Smooth muscle cell (in vitro differentiated cells): ENCODE measurements at regions not wholly inside any gene's neighbourhood (a gene's known extent, or its start where the extent isn't known, plus 50 kb on each side); places are given as distances from the start of the nearest gene placed in this dataset.

ENCODE experiments used
- DNase-seq: peaks from one replicate; lab custom pipeline; 2025; ENCODE audit not compliant: unreplicated experiment; lab: John Stamatoyannopoulos, UW
- H2AFZ ChIP-seq: fragments of 200-600 bp; sonication (generic); 2 replicates; pipeline ENCODE4 v1.6.0; 2016; ENCODE audit warnings: antibody characterized with exemption, low read depth, mild to moderate bottlenecking
- H3F3A ChIP-seq: fragments of 200-600 bp; sonication (generic); 2 replicates; pipeline ENCODE4 v1.6.0; 2017; ENCODE audit warnings: antibody characterized with exemption, low read depth
- H3K27ac ChIP-seq: fragments of 200-600 bp; sonication (generic); 2 replicates; pipeline ENCODE4 v1.5.1; 2016; ENCODE audit warnings: low read depth, mild to moderate bottlenecking
- H3K27me3 ChIP-seq: fragments of 200-600 bp; sonication (generic); 2 replicates; pipeline ENCODE4 v1.6.1; 2016; ENCODE audit warnings: low read depth, mild to moderate bottlenecking
- H3K36me3 ChIP-seq: fragments of 200-600 bp; sonication (generic); 2 replicates; pipeline ENCODE4 v1.5.1; 2016; ENCODE audit warnings: low read depth
- H3K4me1 ChIP-seq: fragments of 200-600 bp; sonication (generic); 2 replicates; pipeline ENCODE4 v1.5.1; 2016; ENCODE audit warnings: low read depth
- H3K4me2 ChIP-seq: fragments of 200-600 bp; sonication (generic); 2 replicates; pipeline ENCODE4 v1.6.0; 2016; ENCODE audit warnings: mild to moderate bottlenecking
- H3K4me3 ChIP-seq: fragments of 200-600 bp; sonication (generic); 2 replicates; pipeline ENCODE4 v1.5.1; 2016; ENCODE audit warnings: mild to moderate bottlenecking
- H3K79me2 ChIP-seq: fragments of 200-600 bp; sonication (generic); 2 replicates; pipeline ENCODE4 v1.6.0; 2016; ENCODE audit warnings: low read depth, mild to moderate bottlenecking
- H3K9ac ChIP-seq: fragments of 200-600 bp; sonication (generic); 2 replicates; pipeline ENCODE4 v1.6.0; 2016; ENCODE audit warnings: low read depth
- H3K9me3 ChIP-seq: fragments of 200-600 bp; sonication (generic); replicated peaks from 2 replicates; pipeline ENCODE4 v1.5.1; 2016; ENCODE audit warnings: low read depth
- H4K20me1 ChIP-seq: fragments of 200-600 bp; sonication (generic); 2 replicates; pipeline ENCODE4 v1.6.0; 2016; ENCODE audit warnings: low read depth
- WGBS: methylation state at CpG from one replicate; pipeline ENCODE4 v1.1.7; 2016; ENCODE audit warnings: low lambda C conversion rate; 5-methylcytosine and 5-hydroxymethylcytosine counted together
- TF ChIP-seq, protein P1 (sequence below): fragments of 200-600 bp; sonication (generic); IDR thresholded peaks from 2 replicates; pipeline ENCODE4 v1.5.1; 2017; ENCODE audit warnings: borderline replicate concordance, mild to moderate bottlenecking, antibody characterized with exemption; ENCODE audit not compliant: insufficient read depth, poor library complexity, severe bottlenecking

DNA sequence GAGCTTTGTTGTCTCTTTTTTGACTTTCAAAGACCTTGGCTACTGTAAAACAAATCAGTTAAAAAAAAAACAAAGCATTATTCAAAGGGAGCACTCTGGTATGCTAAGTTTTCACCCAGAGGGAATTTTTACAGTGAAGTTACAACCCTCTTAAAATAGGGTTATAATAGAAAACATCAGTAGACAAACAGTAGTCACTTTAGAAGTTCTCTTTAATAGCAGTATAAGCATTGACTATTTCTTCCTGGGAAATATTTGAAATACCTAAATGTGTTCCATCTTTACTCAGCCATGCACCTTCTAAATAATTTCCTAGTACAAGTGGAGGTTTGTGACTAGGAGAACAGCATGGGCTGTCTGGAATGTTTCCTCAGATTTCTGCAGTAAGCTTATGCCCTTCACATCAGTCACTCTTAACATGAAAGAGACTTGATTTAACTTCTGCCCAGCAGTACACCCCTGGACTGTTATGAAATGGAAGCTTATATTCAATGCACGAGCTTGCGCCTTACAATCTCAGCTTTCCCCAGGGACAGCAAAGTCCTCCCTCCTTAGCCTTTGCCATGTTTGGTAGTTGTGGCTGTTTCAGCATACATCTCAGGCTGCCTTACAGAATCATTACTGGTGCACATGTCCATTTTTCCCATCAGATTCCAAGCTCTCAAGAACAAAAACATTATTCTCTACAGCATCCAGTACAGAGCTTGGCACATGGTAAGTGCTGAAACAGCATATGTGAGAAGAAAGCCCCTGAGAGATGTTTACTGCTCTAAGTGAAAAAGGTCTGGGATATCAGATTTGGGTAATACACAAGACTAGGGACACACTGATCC is 191.5 kb downstream of the ZNF608 start:
- 85% methylated on average over 2 of the region's 2 CpGs for WGBS

GRCh38 chr5:124553911-124554310 is 192.5 kb downstream of the ZNF608 start:
- Histone ChIP-seq H3K4me2 (no peak overlapping the region), H3K4me3 (no peak overlapping the region), H3K27ac (no peak overlapping the region), H3K36me3 (no peaks in the 10 kb centered on the region), H4K20me1 (no peaks in the 10 kb centered on the region), H3K9me3 (no peaks in the 10 kb centered on the region), H3K27me3 (no peaks in the 10 kb centered on the region), H3K79me2 (no peaks in the 10 kb centered on the region), H3K4me1 (no peaks in the 10 kb centered on the region), H2AFZ (no peak overlapping the region), H3K9ac (no peak overlapping the region), H3F3A (peaks cover 5% of the 10 kb centered on the region)
- WGBS = 86% methylated on average over 2 of the region's 2 CpGs
- TF ChIP-seq, protein P1, sequence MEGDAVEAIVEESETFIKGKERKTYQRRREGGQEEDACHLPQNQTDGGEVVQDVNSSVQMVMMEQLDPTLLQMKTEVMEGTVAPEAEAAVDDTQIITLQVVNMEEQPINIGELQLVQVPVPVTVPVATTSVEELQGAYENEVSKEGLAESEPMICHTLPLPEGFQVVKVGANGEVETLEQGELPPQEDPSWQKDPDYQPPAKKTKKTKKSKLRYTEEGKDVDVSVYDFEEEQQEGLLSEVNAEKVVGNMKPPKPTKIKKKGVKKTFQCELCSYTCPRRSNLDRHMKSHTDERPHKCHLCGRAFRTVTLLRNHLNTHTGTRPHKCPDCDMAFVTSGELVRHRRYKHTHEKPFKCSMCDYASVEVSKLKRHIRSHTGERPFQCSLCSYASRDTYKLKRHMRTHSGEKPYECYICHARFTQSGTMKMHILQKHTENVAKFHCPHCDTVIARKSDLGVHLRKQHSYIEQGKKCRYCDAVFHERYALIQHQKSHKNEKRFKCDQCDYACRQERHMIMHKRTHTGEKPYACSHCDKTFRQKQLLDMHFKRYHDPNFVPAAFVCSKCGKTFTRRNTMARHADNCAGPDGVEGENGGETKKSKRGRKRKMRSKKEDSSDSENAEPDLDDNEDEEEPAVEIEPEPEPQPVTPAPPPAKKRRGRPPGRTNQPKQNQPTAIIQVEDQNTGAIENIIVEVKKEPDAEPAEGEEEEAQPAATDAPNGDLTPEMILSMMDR = no peak
- no peak for DNase-seq

More for the DNA sequence above, 191.5 kb downstream of the ZNF608 start:
- H3K4me3 ChIP-seq = no peak overlapping the region
- H4K20me1 ChIP-seq = no peaks in the 10 kb centered on the region
- no peaks in the 10 kb centered on the region for H3K36me3 ChIP-seq
- H2AFZ ChIP-seq = no peak overlapping the region
- no peak overlapping the region for H3K27ac ChIP-seq
- DNase-seq = no peak
- TF ChIP-seq, protein P1 = no peak
- no peaks in the 10 kb centered on the region for H3K79me2 ChIP-seq
- H3K4me2 ChIP-seq = no peak overlapping the region
- no peaks in the 10 kb centered on the region for H3K4me1 ChIP-seq
- H3K9me3 ChIP-seq = no peaks in the 10 kb centered on the region
- no peaks in the 10 kb centered on the region for H3K27me3 ChIP-seq
- H3K9ac ChIP-seq = no peak overlapping the region
- peaks cover 5% of the 10 kb centered on the region for H3F3A ChIP-seq

- no peak overlapping the region for H3K4me3 ChIP-seq
- no peak for DNase-seq
- peaks cover 5% of the 10 kb centered on the region for H3F3A ChIP-seq
- H3K36me3 ChIP-seq = no peaks in the 10 kb centered on the region
- no peaks in the 10 kb centered on the region for H3K27me3 ChIP-seq
- H3K9me3 ChIP-seq = no peaks in the 10 kb centered on the region
- H3K4me2 ChIP-seq = no peak overlapping the region
- TF ChIP-seq, protein P1 = no peak
- H2AFZ ChIP-seq = no peak overlapping the region
- no peak overlapping the region for H3K9ac ChIP-seq
- no peaks in the 10 kb centered on the region for H3K79me2 ChIP-seq
- 37% methylated on average over 4 of the region's 4 CpGs for whole genome bisulfite sequencing
- H3K27ac ChIP-seq = peak overlapping the region; percentile 2
- no peaks in the 10 kb centered on the region for H4K20me1 ChIP-seq
- no peaks in the 10 kb centered on the region for H3K4me1 ChIP-seq
These were observed 193.9 kb downstream of the ZNF608 start for GRCh38 chr5:124552526-124552925.

DNA sequence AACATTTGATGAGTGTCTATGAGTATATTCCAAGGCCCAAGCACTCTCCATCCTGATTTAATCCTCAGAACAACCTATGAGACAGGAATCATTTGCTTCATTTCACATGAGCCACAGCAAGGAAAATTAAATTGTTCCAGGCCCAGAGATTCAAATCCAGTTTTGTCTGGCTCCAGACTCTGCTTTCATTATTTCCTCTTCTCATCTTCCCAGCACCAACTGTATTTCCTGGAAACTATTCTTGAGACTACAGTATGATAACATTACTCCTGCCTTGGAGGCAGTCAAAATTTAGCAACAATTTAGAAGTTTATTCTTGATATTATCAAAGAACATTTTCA is 194.5 kb downstream of the ZNF608 start:
- Histone ChIP-seq H3K27ac (no peak overlapping the region), H3K9me3 (no peaks in the 10 kb centered on the region), H2AFZ (no peak overlapping the region), H3K27me3 (no peaks in the 10 kb centered on the region), H3F3A (peaks cover 5% of the 10 kb centered on the region), H4K20me1 (no peaks in the 10 kb centered on the region), H3K4me3 (no peak overlapping the region), H3K4me2 (no peak overlapping the region), H3K79me2 (no peaks in the 10 kb centered on the region), H3K9ac (no peak overlapping the region), H3K36me3 (no peaks in the 10 kb centered on the region), H3K4me1 (no peaks in the 10 kb centered on the region)
- no peak for DNase-seq
- TF ChIP-seq, protein P1 = no peak
